H9 (cell line): ENCODE measurements at regions not wholly inside any gene's neighbourhood (a gene's known extent, or its start where the extent isn't known, plus 50 kb on each side); places are given as distances from the start of the nearest gene placed in this dataset.

ENCODE experiments used
- DNase-seq: peaks from one replicate; pipeline ENCODE4 v3.0.0-alpha.2; 2017
- H2AFZ ChIP-seq: one replicate; pipeline ENCODE4 v1.6.1; 2013; ENCODE audit warnings: mild to moderate bottlenecking, low read length, control low read depth, moderate library complexity
- H2AK5ac ChIP-seq: 2 replicates; pipeline ENCODE4 v1.6.1; 2013; ENCODE audit warnings: low read length, control low read depth, mixed read lengths; ENCODE audit not compliant: insufficient read length
- H2BK120ac ChIP-seq: one replicate; pipeline ENCODE4 v1.6.1; 2013; ENCODE audit warnings: low read depth, mild to moderate bottlenecking, low read length, control low read depth, inconsistent platforms; ENCODE audit not compliant: poor library complexity, severe bottlenecking
- H2BK12ac ChIP-seq: 2 replicates; pipeline ENCODE4 v1.6.1; 2013; ENCODE audit warnings: low read length, control low read depth, mixed read lengths, low read depth; ENCODE audit not compliant: insufficient read length
- H2BK15ac ChIP-seq: 2 replicates; pipeline ENCODE4 v1.6.1; 2013; ENCODE audit warnings: low read depth, low read length, control low read depth
- H2BK20ac ChIP-seq: one replicate; pipeline ENCODE4 v1.6.1; 2013; ENCODE audit warnings: low read depth, mild to moderate bottlenecking, low read length, control low read depth, inconsistent platforms; ENCODE audit not compliant: poor library complexity, severe bottlenecking
- H2BK5ac ChIP-seq: 2 replicates; pipeline ENCODE4 v1.6.1; 2013; ENCODE audit warnings: low read length, control low read depth, mixed read lengths; ENCODE audit not compliant: insufficient read length
- H3K14ac ChIP-seq: 2 replicates; pipeline ENCODE4 v1.6.1; 2013; ENCODE audit warnings: low read length, control low read depth; ENCODE audit not compliant: insufficient read depth
- H3K18ac ChIP-seq: 2 replicates; pipeline ENCODE4 v1.6.1; 2013; ENCODE audit warnings: low read depth, mild to moderate bottlenecking, mixed read lengths, low read length, control low read depth; ENCODE audit not compliant: insufficient read length
- H3K23ac ChIP-seq: 2 replicates; pipeline ENCODE4 v1.6.1; 2013; ENCODE audit warnings: low read length, control low read depth, mixed read lengths, low read depth; ENCODE audit not compliant: insufficient read length
- H3K23me2 ChIP-seq: 2 replicates; pipeline ENCODE4 v1.6.1; 2013; ENCODE audit warnings: low read depth, mild to moderate bottlenecking, mixed read lengths, low read length, control low read depth; ENCODE audit not compliant: insufficient read length, poor library complexity, severe bottlenecking
- H3K27ac ChIP-seq: 2 replicates; pipeline ENCODE4 v1.5.1; 2013; ENCODE audit warnings: low read length, control low read depth, mixed read lengths, low read depth; ENCODE audit not compliant: insufficient read length
- H3K27me3 ChIP-seq: 2 replicates; pipeline ENCODE4 v1.6.1; 2013; ENCODE audit warnings: low read length, control low read depth, inconsistent platforms; ENCODE audit not compliant: insufficient read depth
- H3K4ac ChIP-seq: 2 replicates; pipeline ENCODE4 v1.6.1; 2013; ENCODE audit warnings: low read depth, mild to moderate bottlenecking, control low read depth, inconsistent platforms, low read length, moderate library complexity
- H3K4me1 ChIP-seq: 2 replicates; pipeline ENCODE4 v1.6.1; 2013; ENCODE audit warnings: low read length, control low read depth, inconsistent platforms; ENCODE audit not compliant: insufficient read depth
- H3K4me2 ChIP-seq: 2 replicates; pipeline ENCODE4 v1.6.1; 2013; ENCODE audit warnings: low read length, control low read depth, mixed read lengths; ENCODE audit not compliant: insufficient read length, insufficient read depth
- H3K56ac ChIP-seq: 2 replicates; pipeline ENCODE4 v1.6.1; 2013; ENCODE audit warnings: low read depth, mild to moderate bottlenecking, mixed read lengths, low read length, control low read depth; ENCODE audit not compliant: insufficient read length
- H3K79me1 ChIP-seq: 2 replicates; pipeline ENCODE4 v1.6.1; 2013; ENCODE audit warnings: low read depth, mild to moderate bottlenecking, moderate library complexity, low read length, control low read depth, inconsistent platforms; ENCODE audit not compliant: insufficient read depth, poor library complexity, severe bottlenecking
- H3K79me2 ChIP-seq: 2 replicates; pipeline ENCODE4 v1.6.1; 2013; ENCODE audit warnings: low read length, control low read depth, inconsistent platforms; ENCODE audit not compliant: insufficient read depth
- H3K9ac ChIP-seq: 2 replicates; pipeline ENCODE4 v1.6.1; 2013; ENCODE audit warnings: low read length, control low read depth, mixed read lengths; ENCODE audit not compliant: insufficient read length; ENCODE audit errors: extremely low read depth
- H3K9me3 ChIP-seq: one replicate; pipeline ENCODE4 v1.6.1; 2013; ENCODE audit warnings: low read depth, low read length, inconsistent platforms; ENCODE audit not compliant: control insufficient read depth
- H3T11ph ChIP-seq: one replicate; pipeline ENCODE4 v1.6.1; 2013; ENCODE audit warnings: mild to moderate bottlenecking, low read length, control low read depth, inconsistent platforms
- H4K20me1 ChIP-seq: one replicate; pipeline ENCODE4 v1.6.1; 2013; ENCODE audit not compliant: control insufficient read depth, insufficient read length, insufficient read depth
- H4K5ac ChIP-seq: 2 replicates; pipeline ENCODE4 v1.6.1; 2013; ENCODE audit warnings: low read depth, mild to moderate bottlenecking, mixed read lengths, low read length, control low read depth; ENCODE audit not compliant: insufficient read length
- H4K8ac ChIP-seq: replicated peaks from 2 replicates; pipeline ENCODE4 v1.6.1; 2013; ENCODE audit warnings: low read length, control low read depth, mixed read lengths, low read depth; ENCODE audit not compliant: insufficient read length
- H4K91ac ChIP-seq: 2 replicates; pipeline ENCODE4 v1.6.1; 2013; ENCODE audit warnings: low read depth, mild to moderate bottlenecking, moderate library complexity, mixed read lengths, low read length, control low read depth; ENCODE audit not compliant: insufficient read length
- H3K27ac Mint-ChIP-seq, 3 experiments: 2 replicates in 2 of 3; 3 replicates in 1 of 3; pipeline ENCODE4 v1.8.0; 2020 to 2021; ENCODE audit warnings: mixed read lengths in 3 of 3, mild to moderate bottlenecking in 1 of 3, moderate library complexity in 1 of 3
- H3K27me3 Mint-ChIP-seq: 2 replicates; pipeline ENCODE4 v1.8.0; 2021; ENCODE audit warnings: low read depth, mild to moderate bottlenecking, moderate library complexity, mixed read lengths
- H3K36me3 Mint-ChIP-seq, 3 experiments: 2 replicates in 2 of 3; 3 replicates in 1 of 3; pipeline ENCODE4 v1.8.0; 2020 to 2021; ENCODE audit warnings: low read depth in 3 of 3, mixed read lengths in 3 of 3; ENCODE audit not compliant: insufficient read depth in 1 of 3
- H3K4me1 Mint-ChIP-seq, 2 experiments: 2 replicates each; pipeline ENCODE4 v1.8.0; 2020; ENCODE audit warnings: mixed read lengths in 2 of 2
- H3K4me3 Mint-ChIP-seq, 2 experiments: 2 replicates in 1 of 2; 3 replicates in 1 of 2; pipeline ENCODE4 v1.8.0; 2020 to 2021; ENCODE audit warnings: mild to moderate bottlenecking in 2 of 2, mixed read lengths in 2 of 2, moderate library complexity in 1 of 2
- H3K9me3 Mint-ChIP-seq, 2 experiments: 2 replicates in 1 of 2; 3 replicates in 1 of 2; pipeline ENCODE4 v1.8.0; 2020; ENCODE audit warnings: mild to moderate bottlenecking in 2 of 2, mixed read lengths in 2 of 2, moderate library complexity in 1 of 2
- CTCF ChIP-seq: fragments of 200-600 bp; sonication (generic); conservative IDR thresholded peaks from 3 replicates; pipeline ENCODE4 v1.8.0; 2021; ENCODE audit warnings: antibody characterized with exemption, mild to moderate bottlenecking

- H3K56ac ChIP-seq = no peak overlapping the region
- H4K91ac ChIP-seq = no peak overlapping the region
- Mint-ChIP-seq H3K36me3 (peaks cover 0 to 4% (median 0%) of the 10 kb centered on the region in 3 experiments; a peak in 2 of 7 replicates), H3K9me3 (peaks cover 3 to 5% of the 10 kb centered on the region in 2 experiments; a peak in 3 of 5 replicates), H3K27ac (no peak overlapping the region), H3K4me1 (peaks cover 3 to 4% of the 10 kb centered on the region in 2 experiments; a peak in 1 of 4 replicates), H3K4me3 (no peak overlapping the region), H3K27me3 (no peaks in the 10 kb centered on the region; the same call in 1 of the 2 replicates)
- H3K27me3 ChIP-seq = no peaks in the 10 kb centered on the region
- H3K4me2 ChIP-seq = no peak overlapping the region
- H3K79me1 ChIP-seq = no peaks in the 10 kb centered on the region
- no peak overlapping the region for H3K23ac ChIP-seq
- no peaks in the 10 kb centered on the region for H3K79me2 ChIP-seq
- H2BK5ac ChIP-seq = no peak overlapping the region
- H2BK12ac ChIP-seq = no peak overlapping the region
- H2AK5ac ChIP-seq = no peak overlapping the region
- H3K27ac ChIP-seq = no peak overlapping the region
- H4K20me1 ChIP-seq = no peaks in the 10 kb centered on the region
- DNase-seq = no peak
- H3K9ac ChIP-seq = no peak overlapping the region
- no peak overlapping the region for H3T11ph ChIP-seq
- no peaks in the 10 kb centered on the region for H3K9me3 ChIP-seq
- no peak for TF ChIP-seq CTCF
- H2BK20ac ChIP-seq = no peak overlapping the region
- no peak overlapping the region for H2AFZ ChIP-seq
- no peaks in the 10 kb centered on the region for H3K4me1 ChIP-seq
- no peaks in the 10 kb centered on the region for H3K23me2 ChIP-seq
- H3K14ac ChIP-seq = no peak overlapping the region
- H3K18ac ChIP-seq = no peak overlapping the region
- H4K8ac ChIP-seq = no peak overlapping the region
- no peak overlapping the region for H4K5ac ChIP-seq
- no peak overlapping the region for H2BK15ac ChIP-seq
- no peak overlapping the region for H2BK120ac ChIP-seq
- no peak overlapping the region for H3K4ac ChIP-seq
Observed at GRCh38 chr10:10658172-10658785, 359.4 kb upstream of the CELF2 start.
